ENCODE measurements at regions not wholly inside any gene's neighbourhood (a gene's known extent, or its start where the extent isn't known, plus 50 kb on each side); places are given as distances from the start of the nearest gene placed in this dataset.
"Not testable (repeated sequence)": the region's sequence is repeated elsewhere in the genome, so short reads cannot be mapped to it uniquely, and the experiment has no call there.

DNA sequence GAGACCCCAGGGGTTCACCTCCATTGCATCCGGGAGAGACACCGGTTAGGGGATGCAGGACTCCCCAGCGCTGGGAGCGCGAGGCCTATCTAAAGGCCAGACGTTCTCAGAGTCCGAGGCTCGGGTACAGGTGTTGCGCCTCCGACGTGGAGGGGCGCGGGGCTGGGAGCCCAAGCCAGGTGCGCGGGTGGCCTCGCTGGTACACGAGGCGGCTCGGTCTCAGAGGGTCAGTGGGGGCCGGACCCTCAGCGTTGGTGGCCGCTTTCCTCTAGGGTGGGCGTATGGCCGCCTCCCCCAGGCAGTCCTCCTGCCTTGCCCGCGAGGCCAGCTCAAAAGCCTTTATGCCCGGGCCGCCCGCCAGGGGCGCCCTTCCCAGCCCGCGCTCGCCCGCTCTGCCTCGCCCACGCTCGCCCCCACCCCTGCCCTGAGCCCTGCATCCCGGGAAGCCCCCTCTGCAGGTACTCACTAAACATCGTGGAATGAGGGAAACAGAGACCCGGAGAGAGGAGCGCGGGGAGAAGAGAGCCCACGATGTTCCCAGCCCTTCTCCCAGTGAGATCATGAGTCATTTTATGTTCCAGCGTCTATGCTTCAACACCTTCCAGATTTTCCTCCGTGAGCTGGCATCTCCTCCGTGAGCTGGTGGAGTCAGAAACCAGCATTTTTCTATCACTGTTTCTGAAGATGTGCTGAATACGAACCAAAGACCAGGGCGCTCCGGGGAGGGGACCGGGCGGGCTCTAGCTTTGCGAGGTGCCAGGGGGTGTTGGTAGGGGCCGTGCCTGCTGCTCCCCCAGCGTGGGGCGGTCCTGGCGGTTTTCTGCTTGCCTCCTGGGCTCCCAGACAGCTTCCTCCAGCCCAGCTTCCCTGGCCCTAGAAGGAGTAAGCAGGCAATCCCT is 73.8 kb downstream of the DIO3 start:
- no peak for DNase-seq (ENCODE audit: low spot score)

DNA sequence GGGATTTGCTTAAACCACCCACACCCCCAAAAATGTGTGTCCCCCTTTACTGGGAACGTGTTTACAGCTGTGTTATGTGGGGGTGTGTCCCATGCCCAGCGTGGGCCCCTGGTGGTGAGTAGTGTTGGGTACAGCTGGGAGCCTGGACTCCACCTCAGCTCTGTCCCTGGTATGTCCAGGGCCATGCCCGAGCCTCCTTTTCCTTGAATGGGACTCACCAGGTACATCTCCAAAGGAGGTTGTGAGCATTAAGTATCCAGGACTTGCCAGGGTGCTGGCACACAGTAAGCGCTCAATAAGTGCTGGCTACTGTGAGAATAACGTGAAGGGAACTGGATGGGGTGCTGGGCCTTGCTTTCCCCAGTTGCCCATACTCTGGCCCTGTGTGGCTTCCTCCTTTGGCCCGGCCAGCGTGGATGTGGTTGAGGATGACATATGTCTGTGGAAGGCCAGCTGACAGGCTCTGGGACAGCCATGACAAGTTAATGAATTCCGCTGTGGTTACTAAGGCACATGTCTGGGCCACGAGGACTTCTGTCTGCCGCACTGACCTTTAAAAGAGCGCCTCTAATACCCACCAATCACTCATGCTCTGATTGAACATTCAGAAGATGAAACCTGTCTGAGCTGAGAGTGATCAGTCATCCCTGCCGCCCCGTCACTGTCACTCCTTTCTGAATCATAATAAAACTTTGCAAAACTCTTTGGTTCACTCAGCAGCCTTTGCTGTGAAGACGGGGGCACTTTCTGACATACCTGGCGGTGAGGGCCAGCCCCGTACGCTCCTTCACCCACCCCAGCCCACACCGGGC is 74.7 kb downstream of the DIO3 start:
- no peak for DNase-seq (ENCODE audit: low spot score)

DNA sequence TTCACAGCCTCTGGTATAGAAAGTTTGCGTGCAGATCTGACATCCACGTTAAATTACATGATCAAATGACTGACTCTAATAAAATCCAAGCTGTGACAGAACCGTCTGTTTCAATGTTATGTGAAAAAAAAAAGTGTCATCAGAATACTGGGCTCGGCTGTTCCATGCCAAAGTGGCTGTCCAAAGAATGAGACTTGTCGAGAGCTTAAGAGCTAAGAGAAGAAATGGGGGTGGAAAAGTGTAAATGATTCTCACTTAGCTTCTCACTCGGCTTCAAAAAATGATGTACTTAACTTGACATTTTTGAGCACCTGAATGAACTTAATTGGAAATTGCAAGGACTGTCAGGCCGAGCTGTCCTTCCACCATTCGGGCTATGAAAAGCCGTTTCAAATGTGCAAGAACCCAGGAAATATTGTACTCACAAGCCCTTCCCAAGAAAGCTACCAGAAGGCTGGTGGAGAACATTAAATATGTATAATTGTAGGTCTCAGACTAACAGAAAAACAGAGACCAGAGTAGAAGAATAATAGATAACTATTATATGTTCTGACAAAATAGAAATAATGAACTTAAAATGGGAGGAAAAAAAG is 78.0 kb downstream of the DIO3 start:
- no peak for DNase-seq (ENCODE audit: low spot score)

DNA sequence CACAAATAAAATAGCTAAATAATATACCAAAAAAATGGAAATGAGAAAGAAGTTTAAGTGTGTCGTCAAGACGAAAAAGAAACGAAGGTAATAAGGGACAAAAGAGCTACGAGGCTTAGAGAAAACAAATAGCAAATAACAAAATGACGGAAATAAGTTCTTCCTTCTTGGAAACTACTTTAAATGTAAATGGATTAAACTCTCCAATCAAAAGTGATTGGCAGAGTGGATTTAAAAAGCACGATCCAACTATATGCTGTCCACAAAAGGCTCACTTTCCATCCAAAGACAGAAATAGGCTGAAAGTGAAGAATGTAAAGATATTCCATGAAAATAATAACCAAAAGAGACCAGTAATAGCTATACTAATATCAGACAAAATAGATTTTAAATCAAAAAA is 82.4 kb downstream of the DIO3 start:
- no peak for DNase-seq (ENCODE audit: low spot score)

DNA sequence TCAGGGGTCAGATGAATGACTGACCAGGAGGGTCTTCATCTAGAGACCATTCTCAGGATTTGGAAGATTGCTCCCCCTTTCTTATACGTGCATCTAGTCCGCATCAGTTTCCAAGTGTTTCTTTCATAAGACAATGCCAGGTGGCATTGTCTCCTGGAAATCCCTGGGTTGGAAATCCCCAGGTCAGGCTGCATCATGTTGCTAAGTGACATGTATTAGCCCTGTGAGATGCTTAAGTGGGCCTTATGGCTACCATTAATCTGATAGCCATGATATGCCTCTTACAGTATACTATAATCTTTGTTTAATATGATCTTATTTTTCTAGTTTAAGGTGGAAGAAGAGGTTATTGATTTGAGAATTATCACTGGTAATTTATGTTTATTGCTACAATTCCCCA is 92.8 kb downstream of the DIO3 start:
- no peak for DNase-seq (ENCODE audit: low spot score)

DNA sequence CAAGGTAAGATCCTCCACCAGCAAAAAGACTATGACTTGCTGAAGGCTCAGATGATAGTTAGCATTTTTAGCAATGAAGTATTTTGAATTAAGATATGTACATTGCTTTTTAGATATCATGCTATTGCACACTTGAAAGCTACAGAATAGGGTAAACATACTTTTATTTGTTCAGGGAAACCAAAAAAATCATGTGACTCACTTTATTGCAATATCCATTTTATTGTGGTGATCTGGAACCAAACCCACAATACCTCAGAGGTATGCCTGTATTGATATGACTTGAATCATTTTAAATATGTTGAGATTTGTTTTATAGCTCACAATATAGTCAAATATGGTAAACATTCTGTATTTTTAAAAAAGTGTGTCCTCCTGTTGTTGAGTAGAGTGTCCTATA is 96.1 kb downstream of the DIO3 start:
- DNase-seq (ENCODE audit: low spot score) = no peak

DNA sequence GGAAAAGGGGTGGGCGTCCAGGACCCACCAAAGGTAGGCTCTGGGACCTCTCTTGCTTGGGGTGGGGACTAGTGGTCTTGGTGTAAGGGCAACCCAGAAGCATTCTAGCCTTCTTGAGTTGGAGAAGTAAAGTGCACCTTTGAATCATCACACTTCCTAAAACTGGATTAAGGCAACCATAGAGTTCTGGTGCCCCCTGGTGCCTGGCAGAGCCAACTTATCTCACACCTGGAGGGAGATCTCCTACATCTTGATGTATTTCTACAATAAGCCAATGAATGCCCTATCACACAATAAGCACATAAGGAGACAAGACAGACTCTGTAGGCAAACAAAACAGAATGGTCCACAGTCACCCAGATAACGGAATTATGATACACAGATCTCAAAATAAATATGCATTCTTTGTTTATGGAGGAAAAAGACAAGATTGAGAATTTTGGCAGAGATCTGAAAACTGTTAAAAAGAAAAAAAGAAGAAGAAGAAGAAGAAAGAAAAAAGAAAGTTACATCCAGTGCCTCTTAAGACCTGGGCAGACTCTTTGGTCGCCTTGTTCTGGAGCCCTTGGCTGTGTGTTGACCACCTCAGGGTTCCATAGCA is 95.9 kb upstream of the PPP2R5C start:
- DNase-seq (ENCODE audit: low spot score) = peak; percentile 4

DNA sequence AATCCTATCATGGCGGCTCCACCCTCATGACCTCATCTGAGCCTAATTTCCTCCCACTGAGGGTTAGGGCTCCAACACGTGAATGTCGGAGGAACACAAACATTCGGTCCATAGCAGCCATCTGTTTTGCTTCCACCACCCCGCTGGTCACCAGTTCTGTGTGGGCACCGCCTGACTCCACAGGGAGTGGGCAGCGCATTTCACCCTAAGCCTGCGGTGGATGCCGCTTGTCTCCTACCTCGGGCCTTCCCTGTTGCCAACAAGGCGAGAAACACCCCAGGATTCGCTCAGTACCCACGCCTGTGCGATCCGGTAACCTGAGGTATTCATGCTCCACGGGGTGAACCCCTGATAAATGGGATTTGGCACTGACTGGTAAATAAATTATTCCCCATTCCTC is 95.2 kb upstream of the PPP2R5C start:
- no peak for DNase-seq (ENCODE audit: low spot score)

DNA sequence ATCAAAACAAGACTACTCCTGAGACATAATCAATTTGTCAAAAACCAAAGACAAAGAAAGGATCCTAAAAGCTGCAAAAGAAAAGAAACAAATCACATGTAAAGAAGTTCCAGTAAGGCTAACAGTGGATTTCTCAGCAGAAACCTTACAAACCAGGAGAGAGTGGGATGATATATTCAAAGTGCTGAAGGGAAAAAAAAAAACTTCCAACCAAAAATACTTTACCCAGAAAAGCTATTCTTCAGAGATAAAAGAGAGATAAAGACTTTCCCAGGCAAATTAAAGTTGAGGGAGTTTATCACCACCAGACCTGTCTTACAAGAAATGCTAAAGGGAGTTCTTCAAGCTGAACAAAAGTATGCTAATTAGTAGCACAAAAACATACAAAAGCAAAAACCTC is 91.9 kb upstream of the PPP2R5C start:
- no peak for DNase-seq (ENCODE audit: low spot score)

DNA sequence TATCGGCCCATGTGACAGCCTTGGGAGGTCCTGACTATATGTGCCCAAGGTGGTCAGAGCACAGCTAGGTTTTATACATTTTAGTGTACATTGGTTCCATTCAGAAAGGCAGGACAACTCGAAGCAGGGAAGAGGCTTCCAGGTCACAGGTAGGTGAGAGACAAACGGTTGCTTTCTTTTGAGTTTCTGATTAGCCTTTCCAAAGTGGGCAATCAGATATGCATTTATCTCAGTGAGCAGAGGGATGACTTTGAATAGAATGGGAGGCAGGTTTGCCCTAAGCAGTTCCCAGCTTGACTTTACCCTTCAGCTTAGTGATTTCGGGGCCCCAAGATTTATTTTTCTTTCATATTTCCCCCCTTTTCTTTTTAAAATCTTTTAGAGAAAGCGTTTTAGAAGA is 87.6 kb upstream of the PPP2R5C start:
- no peak for DNase-seq (ENCODE audit: low spot score)

DNA sequence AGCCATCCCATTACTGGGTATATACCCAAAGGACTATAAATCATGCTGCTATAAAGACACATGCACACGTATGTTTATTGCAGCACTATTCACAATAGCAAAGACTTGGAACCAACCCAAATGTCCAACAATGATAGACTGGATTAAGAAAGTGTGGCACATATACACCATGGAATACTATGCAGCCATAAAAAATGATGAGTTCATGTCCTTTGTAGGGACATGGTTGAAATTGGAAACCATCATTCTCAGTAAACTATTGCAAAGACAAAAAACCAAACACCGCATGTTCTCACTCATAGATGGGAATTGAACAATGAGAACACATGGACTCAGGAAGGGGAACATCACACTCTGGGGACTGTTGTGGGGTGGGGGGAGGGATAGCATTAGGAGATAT is 85.7 kb upstream of the PPP2R5C start:
- not testable (repeated sequence) for DNase-seq (ENCODE audit: low spot score)

DNA sequence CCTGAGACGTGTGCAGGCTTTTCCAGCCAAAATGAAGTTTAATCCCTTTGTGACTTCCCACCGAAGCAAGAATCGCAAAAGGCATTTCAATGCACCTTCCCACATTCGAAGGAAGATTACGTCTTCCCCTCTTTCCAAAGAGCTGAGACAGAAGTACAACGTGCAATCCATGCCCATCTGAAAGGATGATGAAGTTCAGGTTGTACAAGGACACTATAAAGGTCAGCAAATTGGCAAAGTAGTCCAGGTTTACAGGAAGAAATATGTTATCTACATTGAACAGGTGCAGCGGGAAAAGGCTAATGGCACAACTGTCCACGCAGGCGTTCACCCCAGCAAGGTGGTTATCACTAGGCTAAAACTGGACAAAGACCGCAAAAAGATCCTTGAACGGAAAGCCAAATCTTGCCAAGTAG is 83.6 kb upstream of the PPP2R5C start:
- not testable (repeated sequence) for DNase-seq (ENCODE audit: low spot score)

DNA sequence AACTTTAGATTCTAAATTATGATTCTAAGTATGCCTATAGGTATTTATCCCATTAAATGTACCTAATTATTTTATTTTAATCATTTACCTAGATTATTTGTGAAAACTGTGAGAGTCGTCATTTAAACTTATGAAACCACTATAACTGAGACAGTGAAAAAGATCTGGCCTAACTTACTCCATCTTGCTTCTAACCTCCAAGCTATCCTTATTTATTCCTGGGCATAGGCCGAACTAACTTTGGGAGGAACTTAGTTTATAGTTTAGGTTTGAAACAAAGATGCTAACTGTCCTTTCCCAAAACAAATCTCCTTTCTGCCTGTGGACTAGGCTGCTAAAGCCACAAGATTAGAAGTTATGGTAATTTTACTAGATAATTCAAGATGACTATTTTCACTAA is 79.7 kb upstream of the PPP2R5C start:
- DNase-seq (ENCODE audit: low spot score) = no peak

DNA sequence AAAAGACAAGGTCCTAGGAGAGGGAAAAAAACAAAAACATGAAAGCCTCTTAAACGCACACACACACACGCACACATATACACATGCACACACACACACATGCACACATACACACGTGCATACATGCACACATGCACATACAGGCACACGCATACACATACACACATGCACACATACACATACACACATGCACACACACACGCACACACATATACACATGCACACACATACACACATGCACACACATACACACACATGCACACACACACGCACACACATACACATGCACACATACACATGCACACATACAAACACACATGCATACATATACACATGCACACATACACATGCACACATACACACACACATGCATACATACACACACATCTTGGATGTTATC is 78.1 kb upstream of the PPP2R5C start:
- no peak for DNase-seq (ENCODE audit: low spot score)

DNA sequence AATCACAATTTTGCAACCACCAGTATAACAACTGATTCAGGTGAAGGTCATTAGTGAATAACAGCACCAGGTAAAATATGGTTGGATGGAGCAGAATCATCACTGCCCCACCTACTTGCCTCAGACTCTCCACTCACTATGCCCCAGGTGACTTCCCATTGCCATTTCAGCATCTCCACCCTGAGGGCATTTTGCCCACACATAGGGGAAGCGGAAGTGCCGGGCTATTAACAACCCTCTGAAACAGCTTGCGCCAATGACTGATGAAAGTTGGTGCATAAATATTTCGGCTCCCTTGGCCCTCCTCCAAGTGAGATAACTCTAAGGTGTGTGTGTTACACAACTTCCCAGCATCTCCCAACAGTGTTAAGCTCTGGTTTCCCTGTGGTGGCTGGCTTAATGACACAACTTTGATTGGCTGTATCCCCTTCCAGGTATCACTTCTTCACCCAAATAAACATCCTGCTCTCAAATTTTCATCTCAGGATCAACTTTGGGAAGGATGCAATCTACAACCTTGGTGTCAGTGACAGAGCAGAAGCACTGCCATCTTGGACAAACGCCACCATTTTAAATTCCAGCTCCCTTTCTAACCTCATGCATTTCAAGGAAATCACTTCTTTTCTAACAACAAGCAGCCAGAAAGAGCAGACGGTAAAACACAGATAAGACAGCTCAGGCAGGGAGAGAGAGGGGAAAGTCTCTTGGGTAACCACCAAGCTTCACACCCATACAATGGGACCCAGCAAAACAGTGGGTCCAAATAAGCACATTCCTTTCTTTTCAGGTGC is 73.6 kb upstream of the PPP2R5C start:
- DNase-seq (ENCODE audit: low spot score) = no peak

DNA sequence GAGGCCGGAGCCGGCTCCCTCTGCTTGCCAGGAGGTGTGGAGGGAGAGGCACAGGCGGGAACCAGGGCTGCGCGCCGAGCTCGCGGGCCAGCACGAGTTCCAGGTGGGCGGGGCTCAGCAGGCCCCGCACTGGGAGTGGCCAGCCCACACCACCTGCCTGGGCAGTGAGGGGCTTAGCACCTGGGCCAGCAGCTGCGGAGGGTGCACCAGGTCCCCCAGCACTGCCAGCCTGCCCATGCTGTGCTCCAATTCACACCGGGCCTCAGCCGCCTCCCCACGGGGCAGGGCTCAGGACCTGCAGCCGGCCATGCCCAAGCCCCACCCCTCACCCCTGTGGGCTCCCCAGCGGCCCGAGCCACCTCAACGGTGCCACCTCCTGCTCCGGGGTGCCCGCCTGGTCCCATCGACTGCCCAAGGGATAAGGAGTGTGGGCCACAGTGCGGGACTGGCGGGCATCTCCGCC is 72.4 kb upstream of the PPP2R5C start:
- DNase-seq (ENCODE audit: low spot score) = no peak

DNA sequence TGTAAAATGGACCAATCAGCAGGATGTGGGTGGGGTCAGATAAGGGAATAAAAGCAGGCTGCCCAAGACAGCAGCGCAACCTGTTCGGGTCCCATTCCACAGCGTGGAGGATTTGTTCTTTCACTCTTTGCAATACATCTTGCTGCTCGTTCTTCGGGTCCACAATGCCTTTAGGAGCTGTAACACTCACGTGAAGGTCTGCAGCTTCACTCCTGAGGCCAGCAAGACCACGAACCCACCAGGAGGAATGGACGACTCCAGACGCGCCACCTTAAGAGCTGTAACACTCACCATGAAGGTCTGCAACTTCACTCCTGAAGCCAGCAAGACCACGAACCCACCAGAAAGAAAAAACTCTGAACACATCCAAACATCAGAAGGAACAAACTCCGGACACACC is 71.5 kb upstream of the PPP2R5C start:
- DNase-seq (ENCODE audit: low spot score) = not testable (repeated sequence)

DNA sequence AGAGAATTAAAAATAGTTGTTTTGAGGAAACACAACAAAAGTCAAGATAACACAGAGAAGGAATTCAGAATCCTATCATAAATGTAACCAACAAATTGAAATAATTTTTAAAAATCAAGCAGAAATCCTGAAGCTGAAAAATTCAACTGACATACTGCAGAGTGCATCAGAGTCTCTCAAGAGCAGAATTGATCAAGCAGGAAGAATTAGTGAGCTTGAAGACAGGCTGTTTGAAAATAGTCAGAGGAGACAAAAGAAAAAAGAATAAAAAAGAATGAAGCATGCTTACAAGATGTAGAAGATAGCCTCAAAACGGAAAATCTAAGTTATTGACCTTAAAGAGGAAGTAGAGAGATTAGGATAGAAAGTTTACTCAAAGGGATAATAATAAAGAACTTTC is 65.8 kb upstream of the PPP2R5C start:
- no peak for DNase-seq (ENCODE audit: low spot score)

DNA sequence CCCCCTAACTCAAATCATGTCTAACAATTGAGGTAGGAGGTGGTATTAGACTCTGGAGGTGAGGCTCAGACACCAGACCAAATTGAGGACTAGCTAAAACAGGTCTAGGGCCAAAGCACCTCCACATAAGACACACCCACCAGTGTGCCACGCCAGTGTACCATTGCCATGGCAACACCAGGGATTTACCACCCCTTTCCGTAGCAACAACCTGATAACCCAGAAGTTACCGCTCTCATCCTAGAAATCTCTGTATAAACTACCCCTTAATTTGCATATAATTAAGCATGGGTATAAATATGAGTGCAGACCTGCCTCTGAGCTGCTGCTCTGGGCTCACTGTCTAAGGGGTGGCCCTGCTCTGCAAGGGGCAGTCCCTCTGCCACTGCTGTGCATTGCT is 57.4 kb upstream of the PPP2R5C start:
- DNase-seq (ENCODE audit: low spot score) = no peak

DNA sequence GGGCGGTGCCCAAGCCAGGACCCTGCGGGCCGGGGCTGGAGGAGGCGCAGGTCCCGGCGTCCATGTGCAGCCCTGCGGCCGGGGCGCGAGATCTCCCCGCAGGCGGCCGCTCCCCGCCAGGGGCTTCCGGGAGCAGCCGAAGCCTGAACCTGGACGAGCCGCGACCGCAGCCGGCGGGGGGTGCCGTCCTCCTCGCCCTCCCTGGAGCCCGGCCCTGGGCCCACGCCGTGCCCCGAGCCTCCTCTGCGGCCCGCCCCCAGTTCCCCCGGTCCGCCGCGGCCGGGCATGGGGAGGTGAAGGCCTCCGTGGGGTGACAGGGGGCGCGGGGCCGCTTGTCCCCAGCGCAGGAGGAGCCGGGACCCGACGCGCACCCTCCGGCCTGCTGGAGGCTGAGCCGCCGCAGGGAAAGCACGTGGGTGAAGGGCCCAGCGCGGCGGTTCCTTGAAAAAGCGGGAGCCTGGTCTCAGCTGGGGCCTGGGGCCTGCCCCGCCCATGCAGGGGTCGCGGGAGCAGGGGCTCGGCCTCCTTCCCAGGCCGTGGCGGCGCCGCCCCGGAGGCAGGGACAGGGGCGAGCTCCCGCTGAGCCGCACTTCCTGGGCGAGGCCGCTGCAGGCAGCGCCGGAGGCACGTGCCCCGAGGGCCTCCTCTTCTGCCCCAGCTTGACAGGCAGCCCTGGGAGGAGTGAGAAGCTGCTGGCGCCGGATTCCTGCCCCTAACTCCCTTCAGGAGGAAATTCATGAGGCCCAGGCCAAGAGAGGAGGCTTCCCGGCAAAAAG is 55.6 kb upstream of the PPP2R5C start:
- no peak for DNase-seq (ENCODE audit: low spot score)

Data from SK-N-DZ (cell line).